Sigmoid colon (tissue), 6 donors: ENCODE measurements at regions not wholly inside any gene's neighbourhood (a gene's known extent, or its start where the extent isn't known, plus 50 kb on each side); places are given as distances from the start of the nearest gene placed in this dataset.

Experiments used
- DNase-seq: peaks from one replicate; pipeline ENCODE4 v3.0.0-alpha.2; 2019
- H3K27ac ChIP-seq, 4 donors: fragments of 200-600 bp; sonication (generic); one replicate each; pipeline ENCODE4 v1.5.1; 2016 to 2019; ENCODE audit warnings: mild to moderate bottlenecking in 1 of 4
- H3K27me3 ChIP-seq, 3 donors: fragments of 200-600 bp; sonication (generic); one replicate each; pipeline ENCODE4 v1.5.1; 2019; ENCODE audit warnings: mild to moderate bottlenecking in 1 of 3
- H3K36me3 ChIP-seq, 4 donors: fragments of 200-600 bp; sonication (generic); one replicate each; pipeline ENCODE4 v1.5.1; 2016 to 2019
- H3K4me1 ChIP-seq, 4 donors: fragments of 200-600 bp; sonication (generic); one replicate each; pipeline ENCODE4 v1.5.1; 2017 to 2019
- H3K4me3 ChIP-seq, 4 donors: fragments of 200-600 bp; sonication (generic); one replicate each; pipeline ENCODE4 v1.5.1; 2017 to 2019; ENCODE audit warnings: mild to moderate bottlenecking in 2 of 4, moderate library complexity in 1 of 4
- H3K9me3 ChIP-seq, 4 donors: fragments of 200-600 bp in 3 of 4; sonication (generic) in 3 of 4; one replicate each; pipeline versions ENCODE4 v1.5.1 to v1.6.1; 2013 to 2019
- EP300 ChIP-seq, 4 donors: sonication (generic); formaldehyde crosslinking; IDR thresholded peaks; one replicate each; pipeline ENCODE4 v1.6.1; 2017; ENCODE audit warnings: antibody characterized with exemption in 4 of 4
- POLR2A ChIP-seq, 2 donors: fragments of 450-650 bp; IDR thresholded peaks; one replicate each; pipeline ENCODE4 v1.6.1; 2016; ENCODE audit warnings: antibody characterized with exemption in 2 of 2, mild to moderate bottlenecking in 2 of 2, moderate library complexity in 2 of 2
- POLR2AphosphoS5 ChIP-seq, 4 donors: sonication (generic); formaldehyde crosslinking; IDR thresholded peaks; one replicate each; pipeline ENCODE4 v1.6.1; 2017; ENCODE audit warnings: antibody characterized with exemption in 4 of 4
- WGBS, 2 donors: extraction: QIAGEN DNeasy Blood & Tissue Kit; methylation state at CpG; one replicate each; pipeline ENCODE4 v1.1.7; 2013; 5-methylcytosine and 5-hydroxymethylcytosine counted together
- intact Hi-C: fragments of 100-400 bp; cut with DNase I; formaldehyde crosslinking; loops from one replicate; pipeline ENCODE4 v1.15.1; 2023
- TF ChIP-seq, protein P1 (sequence below), 4 experiments: fragments of 450-650 bp in 3 of 4; fragments of 200-600 bp in 1 of 4; IDR thresholded peaks; one replicate each; pipeline ENCODE4 v1.5.1; 2016 to 2019; ENCODE audit warnings: antibody characterized with exemption in 4 of 4, mild to moderate bottlenecking in 3 of 4, moderate library complexity in 2 of 4
- donor health status: healthy with polysubstance abuse.
- donor health status: healthy.

DNA sequence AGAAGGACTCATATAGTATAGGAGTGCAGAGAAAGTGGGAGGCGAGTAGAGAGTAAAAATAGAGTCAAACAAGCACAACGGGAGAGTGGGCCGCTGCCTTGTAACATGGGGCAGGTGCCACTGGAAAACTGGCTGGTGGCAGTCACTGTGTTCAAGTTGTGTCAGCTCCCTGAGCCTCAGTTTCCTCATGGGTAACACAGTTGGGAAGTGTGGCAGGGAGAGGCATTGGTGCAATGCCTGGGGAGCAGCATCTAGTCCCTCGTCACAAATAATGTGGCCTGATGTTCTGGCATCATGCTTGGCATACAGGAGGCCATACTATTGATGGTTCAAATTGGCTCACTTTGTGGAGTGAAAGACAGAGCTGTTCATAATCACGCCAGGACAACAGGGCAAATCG is 78.9 kb upstream of the SPON1 start:
- Histone ChIP-seq H3K27ac (no peak overlapping the region), H3K4me3 (no peak overlapping the region), H3K9me3 (no peaks in the 10 kb centered on the region), H3K27me3 (no peaks in the 10 kb centered on the region), H3K36me3 (no peaks in the 10 kb centered on the region), H3K4me1 (no peaks in the 10 kb centered on the region)
- 60 to 83% methylated on average over 6 of the region's 6 CpGs for WGBS, 2 donors
- no peak for DNase-seq
- intact Hi-C loops: no loop called here
- TF ChIP-seq POLR2A (IDR thresholded peaks at IDR 0.05) (no peak), EP300 (IDR thresholded peaks at IDR 0.05) (no peak), POLR2AphosphoS5 (IDR thresholded peaks at IDR 0.05) (no peak)
- TF ChIP-seq, protein P1, sequence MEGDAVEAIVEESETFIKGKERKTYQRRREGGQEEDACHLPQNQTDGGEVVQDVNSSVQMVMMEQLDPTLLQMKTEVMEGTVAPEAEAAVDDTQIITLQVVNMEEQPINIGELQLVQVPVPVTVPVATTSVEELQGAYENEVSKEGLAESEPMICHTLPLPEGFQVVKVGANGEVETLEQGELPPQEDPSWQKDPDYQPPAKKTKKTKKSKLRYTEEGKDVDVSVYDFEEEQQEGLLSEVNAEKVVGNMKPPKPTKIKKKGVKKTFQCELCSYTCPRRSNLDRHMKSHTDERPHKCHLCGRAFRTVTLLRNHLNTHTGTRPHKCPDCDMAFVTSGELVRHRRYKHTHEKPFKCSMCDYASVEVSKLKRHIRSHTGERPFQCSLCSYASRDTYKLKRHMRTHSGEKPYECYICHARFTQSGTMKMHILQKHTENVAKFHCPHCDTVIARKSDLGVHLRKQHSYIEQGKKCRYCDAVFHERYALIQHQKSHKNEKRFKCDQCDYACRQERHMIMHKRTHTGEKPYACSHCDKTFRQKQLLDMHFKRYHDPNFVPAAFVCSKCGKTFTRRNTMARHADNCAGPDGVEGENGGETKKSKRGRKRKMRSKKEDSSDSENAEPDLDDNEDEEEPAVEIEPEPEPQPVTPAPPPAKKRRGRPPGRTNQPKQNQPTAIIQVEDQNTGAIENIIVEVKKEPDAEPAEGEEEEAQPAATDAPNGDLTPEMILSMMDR (IDR thresholded peaks at IDR 0.05): no peak

DNA sequence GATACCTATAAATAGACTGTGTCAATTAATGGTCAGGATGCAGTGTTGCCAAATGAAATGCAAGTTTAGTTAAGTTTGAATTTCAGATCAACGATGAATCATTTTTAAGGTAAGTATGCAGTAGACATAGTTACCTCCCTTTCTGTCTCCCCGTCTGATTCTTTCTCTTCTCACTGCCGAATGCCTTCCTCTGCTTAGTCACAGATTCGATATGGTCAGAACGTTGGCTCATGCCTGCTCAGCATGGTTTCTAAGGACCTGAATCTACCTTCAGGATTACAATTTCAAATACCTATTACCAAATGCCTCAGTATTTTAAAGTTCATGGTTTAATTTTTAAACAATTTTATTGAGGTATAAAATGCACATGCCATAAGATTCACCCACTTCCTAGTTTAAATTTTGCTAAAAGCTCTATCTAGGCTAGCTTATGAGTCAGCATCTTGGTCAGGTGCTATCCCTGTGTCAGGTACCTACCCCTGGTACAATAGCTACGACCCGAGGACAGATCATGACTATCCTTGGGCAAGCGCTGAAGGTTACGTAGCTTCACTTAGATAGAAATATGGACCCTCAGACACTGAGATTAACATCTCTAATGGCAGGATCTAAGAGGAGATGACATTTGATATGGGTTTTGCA is 78.2 kb upstream of the SPON1 start:
- no peak for DNase-seq
- no peak for TF ChIP-seq EP300 (IDR thresholded peaks at IDR 0.05)
- TF ChIP-seq, protein P1 (IDR thresholded peaks at IDR 0.05): no peak
- TF ChIP-seq POLR2AphosphoS5 (IDR thresholded peaks at IDR 0.05): no peak
- no peak for TF ChIP-seq POLR2A (IDR thresholded peaks at IDR 0.05)
- no peaks in the 10 kb centered on the region for H3K9me3 ChIP-seq
- WGBS, 2 donors: 32 to 81% methylated on average over 9 of the region's 9 CpGs
- no peak overlapping the region for H3K27ac ChIP-seq
- H3K36me3 ChIP-seq: no peaks in the 10 kb centered on the region
- no peaks in the 10 kb centered on the region for H3K4me1 ChIP-seq
- intact Hi-C loops: no loop called here
- no peak overlapping the region for H3K4me3 ChIP-seq
- no peaks in the 10 kb centered on the region for H3K27me3 ChIP-seq

DNA sequence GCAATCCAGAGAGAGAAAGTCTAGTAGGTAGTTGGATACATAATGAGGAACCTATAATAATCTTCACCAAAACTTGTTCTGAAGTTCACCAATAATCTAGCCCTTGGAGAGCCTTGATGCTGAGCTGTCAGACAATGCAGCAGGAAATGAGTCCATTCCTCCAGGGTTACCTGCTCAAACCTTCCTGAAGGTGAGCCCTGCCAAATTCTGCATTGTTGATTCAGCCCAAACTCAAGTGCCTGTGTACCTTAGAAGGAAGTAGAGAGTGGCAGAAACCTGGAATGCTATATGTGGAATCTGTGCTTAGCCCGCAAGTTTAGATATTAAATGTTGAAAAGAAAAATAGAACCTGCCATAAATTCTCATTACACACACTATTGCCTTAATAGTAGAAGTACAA is 77.4 kb upstream of the SPON1 start:
- 84 to 92% methylated on average over 1 of the region's 1 CpG for WGBS, 2 donors
- no peaks in the 10 kb centered on the region for H3K36me3 ChIP-seq
- H3K27me3 ChIP-seq: no peaks in the 10 kb centered on the region
- H3K27ac ChIP-seq: no peak overlapping the region
- TF ChIP-seq POLR2A (IDR thresholded peaks at IDR 0.05): no peak
- no peak for TF ChIP-seq POLR2AphosphoS5 (IDR thresholded peaks at IDR 0.05)
- TF ChIP-seq, protein P1 (IDR thresholded peaks at IDR 0.05): no peak
- TF ChIP-seq EP300 (IDR thresholded peaks at IDR 0.05): no peak
- intact Hi-C loops: no loop called here
- no peak overlapping the region for H3K4me3 ChIP-seq
- no peaks in the 10 kb centered on the region for H3K9me3 ChIP-seq
- DNase-seq: no peak
- H3K4me1 ChIP-seq: no peaks in the 10 kb centered on the region

DNA sequence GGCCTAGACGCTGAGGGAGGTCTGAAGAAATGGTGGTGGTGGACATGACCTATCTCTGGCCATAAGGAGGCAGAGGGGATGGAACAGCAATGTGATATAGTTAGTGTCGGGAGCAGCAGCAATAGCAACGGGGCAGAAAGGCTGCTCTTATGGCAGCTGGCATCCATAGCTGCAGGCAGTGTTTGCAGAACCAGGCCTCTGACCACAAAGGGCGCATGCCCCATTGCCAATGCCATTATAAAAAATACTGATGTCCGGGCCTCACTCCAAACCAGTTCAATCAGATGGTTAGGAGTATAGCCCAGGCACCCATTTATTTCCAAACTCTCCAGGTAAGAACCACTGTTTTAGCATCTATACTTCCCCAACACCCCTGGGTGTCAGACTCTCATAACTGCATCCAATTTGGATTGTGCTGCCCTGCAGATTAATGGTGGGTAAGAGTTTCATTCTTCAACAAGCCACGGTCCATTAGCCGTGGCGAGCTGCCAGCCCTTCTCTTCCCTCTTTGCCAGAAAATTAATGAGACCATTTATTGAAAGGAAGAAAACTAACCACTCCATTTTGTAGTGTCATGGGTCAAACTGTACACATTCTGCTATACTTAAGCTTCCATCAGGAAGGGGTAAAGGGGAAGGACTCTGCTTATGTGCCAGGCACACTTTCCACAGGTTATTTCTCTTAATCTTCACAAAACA is 72.8 kb upstream of the SPON1 start:
- DNase-seq: no peak
- H3K4me1 ChIP-seq: no peaks in the 10 kb centered on the region
- H3K4me3 ChIP-seq: no peak overlapping the region
- no peak overlapping the region for H3K27ac ChIP-seq
- 78 to 83% methylated on average over 8 of the region's 8 CpGs for WGBS, 2 donors
- H3K27me3 ChIP-seq: no peaks in the 10 kb centered on the region
- intact Hi-C loops: no loop called here
- H3K9me3 ChIP-seq: no peaks in the 10 kb centered on the region
- no peaks in the 10 kb centered on the region for H3K36me3 ChIP-seq
- TF ChIP-seq POLR2AphosphoS5 (IDR thresholded peaks at IDR 0.05): no peak
- TF ChIP-seq POLR2A (IDR thresholded peaks at IDR 0.05): no peak
- TF ChIP-seq, protein P1 (IDR thresholded peaks at IDR 0.05): no peak
